ENCODE measurements at regions not wholly inside any gene's neighbourhood (a gene's known extent, or its start where the extent isn't known, plus 50 kb on each side); places are given as distances from the start of the nearest gene placed in this dataset.

DNA sequence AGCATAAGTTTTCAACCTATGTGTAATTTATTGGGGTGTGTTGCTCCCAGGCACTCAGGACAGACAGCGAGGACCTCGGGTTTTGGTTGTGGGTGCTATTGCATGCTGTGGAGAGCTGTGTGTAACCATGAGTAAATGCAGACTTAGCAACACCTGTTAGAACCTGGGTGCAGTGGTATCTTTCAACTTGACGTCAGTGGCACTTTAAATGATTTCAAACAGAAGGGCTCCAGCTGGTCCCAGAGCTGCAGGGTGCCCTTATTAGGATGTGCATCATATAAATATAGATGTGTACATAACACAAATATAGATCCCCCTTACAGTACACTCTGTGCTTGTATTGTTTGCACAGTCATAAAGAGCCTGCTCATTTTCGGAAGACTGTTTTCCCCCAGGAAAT lies 228.3 kb upstream of the IRS2 start:
- Histone ChIP-seq H3K27me3 (no peaks in the 10 kb centered on the region), H3K4me3 (no peak overlapping the region), H3K4me1 (no peaks in the 10 kb centered on the region), H3K27ac (no peak overlapping the region), H3K36me3 (no peaks in the 10 kb centered on the region), H3K9me3 (no peaks in the 10 kb centered on the region)
- WGBS, 2 donors, result 62 to 85% methylated on average over 4 of the region's 4 CpGs
- no peak for TF ChIP-seq POLR2A (IDR thresholded peaks at IDR 0.05)
- TF ChIP-seq EP300 (IDR thresholded peaks at IDR 0.05), result peak in 1 of 4 donors; percentile 9
- DNase-seq (no peak), ATAC-seq (ENCODE audit: low FRiP score in 2 of 2) (no peak)

DNA sequence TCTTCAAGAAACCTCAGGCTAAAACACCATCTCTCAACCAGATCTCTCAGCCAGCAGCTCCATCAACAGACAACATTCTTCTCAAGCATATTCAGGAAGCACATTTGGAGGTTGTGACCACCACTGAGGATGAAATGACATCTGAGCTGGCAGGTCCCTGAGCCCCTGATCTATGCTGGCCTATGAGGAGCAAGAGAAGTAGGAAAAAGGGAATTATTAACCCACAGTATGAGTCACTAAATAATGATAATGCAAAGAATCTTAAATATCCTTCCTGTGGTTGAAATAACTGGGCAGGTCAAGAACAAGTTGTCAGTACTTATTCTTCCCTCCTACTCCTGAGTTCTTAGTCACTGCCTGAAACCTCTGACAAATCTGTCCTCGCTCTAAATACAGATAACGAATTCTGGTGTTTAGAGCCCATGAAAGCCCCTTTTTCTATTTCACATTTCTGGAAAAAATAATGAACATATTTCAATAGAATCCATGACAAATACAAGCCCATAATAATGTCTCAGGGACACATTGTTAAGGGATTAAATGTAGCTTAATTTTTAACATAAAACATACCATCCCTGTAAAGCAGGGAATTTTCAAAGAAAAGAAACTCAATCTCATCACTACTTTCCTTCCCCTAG lies 225.8 kb upstream of the IRS2 start:
- Histone ChIP-seq H3K27me3 (no peaks in the 10 kb centered on the region), H3K4me3 (no peak overlapping the region), H3K9me3 (no peaks in the 10 kb centered on the region), H3K36me3 (no peaks in the 10 kb centered on the region), H3K27ac (no peak overlapping the region), H3K4me1 (no peaks in the 10 kb centered on the region)
- 77 to 80% methylated on average over 2 of the region's 2 CpGs for WGBS, 2 donors
- ATAC-seq (ENCODE audit: low FRiP score in 2 of 2) (peak; percentile 32 to 66), DNase-seq (no peak)
- TF ChIP-seq POLR2A (IDR thresholded peaks at IDR 0.05) (no peak), POLR2AphosphoS5 (IDR thresholded peaks at IDR 0.05) (no peak), EP300 (IDR thresholded peaks at IDR 0.05) (no peak)
- TF ChIP-seq, protein P1, sequence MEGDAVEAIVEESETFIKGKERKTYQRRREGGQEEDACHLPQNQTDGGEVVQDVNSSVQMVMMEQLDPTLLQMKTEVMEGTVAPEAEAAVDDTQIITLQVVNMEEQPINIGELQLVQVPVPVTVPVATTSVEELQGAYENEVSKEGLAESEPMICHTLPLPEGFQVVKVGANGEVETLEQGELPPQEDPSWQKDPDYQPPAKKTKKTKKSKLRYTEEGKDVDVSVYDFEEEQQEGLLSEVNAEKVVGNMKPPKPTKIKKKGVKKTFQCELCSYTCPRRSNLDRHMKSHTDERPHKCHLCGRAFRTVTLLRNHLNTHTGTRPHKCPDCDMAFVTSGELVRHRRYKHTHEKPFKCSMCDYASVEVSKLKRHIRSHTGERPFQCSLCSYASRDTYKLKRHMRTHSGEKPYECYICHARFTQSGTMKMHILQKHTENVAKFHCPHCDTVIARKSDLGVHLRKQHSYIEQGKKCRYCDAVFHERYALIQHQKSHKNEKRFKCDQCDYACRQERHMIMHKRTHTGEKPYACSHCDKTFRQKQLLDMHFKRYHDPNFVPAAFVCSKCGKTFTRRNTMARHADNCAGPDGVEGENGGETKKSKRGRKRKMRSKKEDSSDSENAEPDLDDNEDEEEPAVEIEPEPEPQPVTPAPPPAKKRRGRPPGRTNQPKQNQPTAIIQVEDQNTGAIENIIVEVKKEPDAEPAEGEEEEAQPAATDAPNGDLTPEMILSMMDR (IDR thresholded peaks at IDR 0.05), result no peak

DNA sequence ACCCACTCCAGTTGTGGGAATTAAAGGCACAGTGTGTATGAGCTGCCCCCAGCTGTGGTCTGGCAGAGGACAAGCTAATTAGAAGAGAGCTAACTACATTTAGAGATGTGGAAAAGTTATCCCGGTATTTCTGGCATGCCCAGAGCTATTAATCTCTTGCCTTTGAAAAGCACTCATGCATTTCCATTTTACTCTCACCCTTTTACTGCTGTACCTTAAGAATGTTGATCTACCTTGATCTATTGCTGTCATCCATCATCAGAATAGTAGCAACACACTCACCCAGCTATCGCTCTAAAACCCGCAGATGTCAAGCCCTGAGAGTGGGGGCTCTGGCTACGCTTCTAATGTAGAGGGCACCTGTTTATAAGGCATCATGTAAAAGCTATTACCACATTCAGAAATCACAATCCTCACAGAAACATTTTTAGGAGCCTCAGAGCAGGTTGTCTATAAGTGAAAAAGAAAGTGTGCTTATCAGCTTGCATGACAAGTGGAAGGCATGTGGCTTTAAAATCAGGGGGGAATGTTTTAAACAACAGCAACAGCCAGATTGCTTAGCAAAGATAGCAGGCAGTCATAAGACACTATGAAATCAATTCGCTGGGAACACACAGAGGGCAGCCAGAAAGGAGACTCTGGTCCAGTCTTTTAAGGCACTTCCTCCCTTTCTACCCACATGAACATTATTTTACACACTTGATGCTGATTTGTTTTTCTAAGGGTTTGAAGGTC lies 224.2 kb upstream of the IRS2 start:
- Histone ChIP-seq H3K27ac (no peak overlapping the region), H3K4me3 (no peak overlapping the region), H3K27me3 (no peaks in the 10 kb centered on the region), H3K4me1 (no peaks in the 10 kb centered on the region), H3K9me3 (no peaks in the 10 kb centered on the region), H3K36me3 (no peaks in the 10 kb centered on the region)
- DNase-seq (no peak), ATAC-seq (ENCODE audit: low FRiP score in 2 of 2) (no peak)
- TF ChIP-seq, protein P1 (IDR thresholded peaks at IDR 0.05), result no peak
- TF ChIP-seq EP300 (IDR thresholded peaks at IDR 0.05) (no peak), POLR2A (IDR thresholded peaks at IDR 0.05) (no peak), POLR2AphosphoS5 (IDR thresholded peaks at IDR 0.05) (no peak)
- 69 to 79% methylated on average over 5 of the region's 5 CpGs for WGBS, 2 donors

DNA sequence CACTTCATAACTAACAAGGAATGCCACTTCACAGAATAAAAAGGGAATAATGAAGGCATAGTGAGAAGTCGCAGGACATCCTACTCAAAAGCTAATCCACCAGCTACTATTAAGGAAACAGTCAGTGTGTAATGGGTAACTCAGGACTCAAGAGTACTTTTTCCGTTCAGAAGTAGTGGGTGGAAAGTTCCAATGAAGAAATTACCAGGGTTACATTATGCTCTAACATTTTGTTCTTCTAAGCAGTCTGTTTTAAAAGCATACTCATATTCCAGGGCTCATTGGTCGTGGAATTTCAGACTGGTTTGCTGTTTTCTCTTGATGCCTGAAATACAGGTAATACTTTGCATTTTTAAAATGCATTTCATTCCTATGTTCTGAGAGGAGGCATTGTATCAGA lies 222.4 kb upstream of the IRS2 start:
- Histone ChIP-seq H3K36me3 (no peaks in the 10 kb centered on the region), H3K27ac (no peak overlapping the region), H3K27me3 (no peaks in the 10 kb centered on the region), H3K9me3 (no peaks in the 10 kb centered on the region), H3K4me1 (no peaks in the 10 kb centered on the region), H3K4me3 (no peak overlapping the region)
- no peak for DNase-seq
- WGBS, 2 donors, result 67 to 72% methylated on average over 3 of the region's 3 CpGs
- TF ChIP-seq POLR2A (IDR thresholded peaks at IDR 0.05) (no peak), EP300 (IDR thresholded peaks at IDR 0.05) (no peak), POLR2AphosphoS5 (IDR thresholded peaks at IDR 0.05) (no peak)
- TF ChIP-seq, protein P1 (IDR thresholded peaks at IDR 0.05), result no peak
- ATAC-seq (ENCODE audit: low FRiP score in 2 of 2), result no peak

DNA sequence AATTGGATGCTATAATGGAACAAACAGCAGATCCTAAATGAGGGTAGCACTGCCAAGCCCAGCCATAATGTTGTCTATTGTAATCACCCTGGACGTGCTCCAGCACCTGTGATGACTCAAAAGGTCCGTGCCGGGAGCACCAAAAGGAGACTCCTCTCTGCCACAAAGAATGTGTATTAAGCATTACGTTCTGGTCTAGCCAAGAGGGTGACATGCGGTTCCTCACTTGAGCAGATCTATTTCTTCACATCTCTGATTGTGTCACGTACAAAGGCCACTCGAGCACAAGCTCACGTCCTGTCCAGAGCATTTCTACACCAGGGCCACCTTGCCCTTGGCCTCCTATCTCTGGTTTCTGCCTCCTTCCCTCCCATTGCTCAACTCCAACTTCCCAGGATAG lies 219.9 kb upstream of the IRS2 start:
- Histone ChIP-seq H3K27ac (no peak overlapping the region), H3K4me3 (no peak overlapping the region), H3K36me3 (no peaks in the 10 kb centered on the region), H3K9me3 (no peaks in the 10 kb centered on the region), H3K4me1 (no peaks in the 10 kb centered on the region), H3K27me3 (no peaks in the 10 kb centered on the region)
- DNase-seq (no peak), ATAC-seq (ENCODE audit: low FRiP score in 2 of 2) (no peak)
- TF ChIP-seq EP300 (IDR thresholded peaks at IDR 0.05) (no peak), POLR2A (IDR thresholded peaks at IDR 0.05) (no peak), POLR2AphosphoS5 (IDR thresholded peaks at IDR 0.05) (no peak)
- TF ChIP-seq, protein P1 (IDR thresholded peaks at IDR 0.05), result no peak
- 90 to 93% methylated on average over 5 to 8 of the region's 8 CpGs for WGBS, 2 donors
